Middle frontal gyrus (tissue), 1 donor: ENCODE measurements at regions not wholly inside any gene's neighbourhood (a gene's known extent, or its start where the extent isn't known, plus 50 kb on each side); places are given as distances from the start of the nearest gene placed in this dataset.

Experiments used
- DNase-seq: peaks from one replicate; pipeline ENCODE4 v3.0.0-alpha.2; 2015; ENCODE audit warnings: low spot score; ENCODE audit errors: extremely low spot score

GRCh38 chr14:42172304-42172703 lies 565.6 kb downstream of the LRFN5 start:
- DNase-seq, result no peak

DNA sequence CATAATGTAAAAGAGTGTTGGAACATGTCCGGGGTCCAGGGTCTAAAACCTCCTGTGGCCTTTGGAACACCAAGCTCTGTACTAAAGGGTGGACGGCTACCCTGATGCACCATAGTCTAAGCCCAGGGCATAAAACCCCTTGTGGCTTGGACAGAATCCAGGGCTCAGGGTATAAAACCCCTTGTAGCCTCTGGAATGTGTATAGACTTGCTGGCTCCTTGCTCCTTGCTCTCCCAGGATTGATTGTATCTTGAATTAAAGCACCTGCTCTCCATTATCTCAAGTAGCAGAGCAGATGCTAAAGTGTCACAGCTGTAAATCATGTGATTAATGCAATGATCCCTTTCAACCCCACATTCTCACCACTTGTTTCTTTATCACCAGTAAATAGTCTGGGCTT lies 556.5 kb downstream of the LRFN5 start:
- DNase-seq, result no peak

DNA sequence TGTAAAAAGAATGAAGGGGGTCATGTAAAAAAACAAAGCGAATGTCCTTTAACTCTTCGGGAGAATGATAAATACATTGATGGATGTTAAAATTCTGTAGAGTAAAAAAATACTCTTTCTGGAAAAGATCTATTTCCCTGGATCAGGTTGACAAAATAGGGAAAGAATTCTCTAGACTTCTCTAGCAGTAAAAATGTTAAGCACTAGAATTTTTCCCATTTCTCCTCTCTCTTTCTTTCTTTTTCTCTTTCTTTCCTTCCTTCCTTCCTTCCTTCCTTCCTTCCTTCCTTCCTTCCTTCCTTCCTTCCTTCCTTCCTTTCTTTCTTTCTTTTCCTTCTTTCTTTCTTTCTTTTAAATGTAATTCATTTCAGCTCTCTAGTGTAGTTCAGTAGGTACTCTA lies 552.5 kb downstream of the LRFN5 start:
- no peak for DNase-seq

GRCh38 chr14:42149609-42150261 lies 543.1 kb downstream of the LRFN5 start:
- no peak for DNase-seq

GRCh38 chr14:42145766-42146165 lies 539.1 kb downstream of the LRFN5 start:
- no peak for DNase-seq

- DNase-seq, result no peak
Observed at GRCh38 chr14:42143114-42143513, 536.4 kb downstream of the LRFN5 start.

GRCh38 chr14:42141328-42141727 lies 534.7 kb downstream of the LRFN5 start:
- no peak for DNase-seq

DNA sequence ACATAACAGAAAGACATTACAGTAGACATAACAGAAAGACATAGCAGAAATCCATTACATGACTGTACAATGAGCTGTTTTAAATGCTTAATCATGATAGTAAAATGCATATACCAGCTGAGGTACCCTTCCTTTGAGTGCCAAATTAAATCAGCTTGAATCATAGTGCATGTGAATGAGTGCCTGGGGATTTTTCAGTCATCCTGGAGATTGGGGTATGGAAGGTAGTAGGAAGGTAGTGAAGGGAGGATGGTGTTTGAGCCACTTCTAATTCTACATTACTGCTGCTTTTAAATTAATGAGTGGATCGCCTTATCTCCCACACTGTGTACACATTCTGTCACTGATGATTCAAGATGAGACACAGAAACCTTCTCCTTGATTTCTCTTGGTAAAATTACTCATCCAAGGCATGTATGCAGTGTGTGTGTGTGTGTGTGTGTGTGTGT lies 534.2 kb downstream of the LRFN5 start:
- no peak for DNase-seq

DNA sequence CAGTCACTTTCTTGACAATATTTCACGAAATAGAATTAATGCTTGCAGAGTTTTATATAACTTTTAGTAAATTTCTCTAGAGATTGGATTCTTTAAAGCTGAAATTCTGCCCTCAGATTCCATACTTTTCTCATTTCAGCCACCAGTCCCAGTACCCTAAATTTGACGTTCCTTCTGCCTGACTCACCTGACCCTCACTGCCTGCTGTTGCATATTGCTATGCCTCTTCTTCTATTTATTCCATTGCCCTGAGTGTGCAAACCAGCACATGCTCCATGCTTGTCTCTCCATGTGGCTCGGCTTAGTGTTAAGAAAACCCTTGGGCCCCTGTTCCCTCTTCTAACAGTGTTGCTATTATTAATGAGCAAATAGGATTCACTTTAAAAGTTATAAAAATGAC lies 533.3 kb downstream of the LRFN5 start:
- no peak for DNase-seq

DNA sequence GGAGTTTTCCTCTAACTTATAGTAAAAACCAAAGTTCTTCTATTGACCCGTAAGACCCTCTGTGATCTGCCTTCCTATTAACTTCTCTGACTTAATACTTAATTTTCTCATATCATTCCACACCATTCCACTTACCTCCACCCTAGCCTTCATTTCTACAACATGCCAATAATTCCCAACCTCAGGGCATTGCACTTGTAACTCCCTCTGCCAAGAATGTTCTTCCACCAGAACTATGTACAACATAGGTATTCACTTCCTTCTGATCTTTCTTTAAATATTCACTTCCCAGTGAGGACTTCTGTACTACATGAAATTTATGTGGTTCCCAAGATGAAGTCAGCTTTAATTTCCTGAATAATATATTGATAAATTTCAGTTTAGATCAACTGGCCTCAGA lies 531.7 kb downstream of the LRFN5 start:
- no peak for DNase-seq

DNA sequence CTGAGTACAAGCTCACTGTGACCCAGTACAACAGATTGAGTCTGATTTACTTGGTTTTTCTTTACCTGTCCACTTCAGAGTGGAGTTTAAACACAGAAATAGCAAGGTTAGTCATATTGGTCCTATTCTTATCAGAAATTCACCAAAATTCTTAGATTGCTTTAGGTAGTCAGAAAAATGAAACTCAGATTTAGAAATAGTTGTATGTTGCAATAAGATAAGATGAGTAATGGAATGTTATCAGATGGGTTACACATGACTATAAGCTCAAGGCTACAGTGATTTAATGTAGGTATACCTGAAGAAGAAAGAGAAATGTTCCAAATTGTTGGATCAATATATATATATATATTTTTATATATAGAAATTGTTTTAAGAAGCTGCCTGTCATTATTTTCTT lies 524.1 kb downstream of the LRFN5 start:
- no peak for DNase-seq

GRCh38 chr14:42123526-42123925 lies 516.9 kb downstream of the LRFN5 start:
- DNase-seq, result no peak

- no peak for DNase-seq
Observed at GRCh38 chr14:42113358-42114069, 506.8 kb downstream of the LRFN5 start.

- no peak for DNase-seq
Observed at GRCh38 chr14:42112108-42112507, 505.4 kb downstream of the LRFN5 start.

GRCh38 chr14:42111355-42111754 lies 504.7 kb downstream of the LRFN5 start:
- no peak for DNase-seq

- no peak for DNase-seq
Observed at GRCh38 chr14:42110167-42110566, 503.5 kb downstream of the LRFN5 start.

DNA sequence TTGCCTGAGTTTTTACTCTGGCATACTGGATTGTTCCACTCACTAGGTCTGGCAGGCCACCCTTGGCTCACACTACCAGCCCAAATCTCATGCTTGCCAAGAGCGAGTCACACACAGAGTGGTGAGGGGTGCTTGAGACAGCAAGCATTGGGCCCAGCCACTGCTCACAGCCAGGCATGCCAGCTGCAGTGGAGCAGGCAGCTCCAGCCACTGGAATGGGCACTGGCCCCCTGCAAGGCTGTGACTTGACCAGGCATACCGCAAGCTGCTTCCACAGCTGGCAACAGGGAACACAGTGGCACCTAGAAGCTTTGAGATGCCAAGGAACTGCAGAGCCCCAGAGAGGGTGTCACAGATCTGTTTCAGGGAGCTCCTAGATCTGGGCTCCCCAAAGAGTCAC lies 488.5 kb downstream of the LRFN5 start:
- no peak for DNase-seq

GRCh38 chr14:42090122-42090521 lies 483.4 kb downstream of the LRFN5 start:
- DNase-seq, result no peak

DNA sequence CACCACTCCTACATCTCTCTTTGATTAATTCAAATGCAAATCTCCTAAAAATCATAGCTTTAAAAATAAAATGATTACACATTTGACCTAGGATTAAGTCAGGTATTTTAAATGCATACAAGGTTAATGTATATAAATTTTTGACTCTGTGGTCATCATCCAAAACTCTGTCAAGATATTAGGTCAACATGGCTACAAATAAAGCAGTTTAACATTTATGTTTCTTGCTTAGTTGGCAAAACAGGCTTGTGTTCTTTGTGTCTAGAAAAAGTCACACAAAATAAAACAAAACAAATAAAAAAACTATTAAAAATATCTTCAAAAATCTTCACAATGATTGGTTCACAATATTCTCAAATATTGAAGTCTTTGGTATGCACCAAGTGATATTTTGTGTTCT lies 473.2 kb downstream of the LRFN5 start:
- DNase-seq, result no peak

GRCh38 chr14:42078345-42078744 lies 471.7 kb downstream of the LRFN5 start:
- DNase-seq, result no peak

GRCh38 chr14:42070031-42070430 lies 463.4 kb downstream of the LRFN5 start:
- no peak for DNase-seq

DNA sequence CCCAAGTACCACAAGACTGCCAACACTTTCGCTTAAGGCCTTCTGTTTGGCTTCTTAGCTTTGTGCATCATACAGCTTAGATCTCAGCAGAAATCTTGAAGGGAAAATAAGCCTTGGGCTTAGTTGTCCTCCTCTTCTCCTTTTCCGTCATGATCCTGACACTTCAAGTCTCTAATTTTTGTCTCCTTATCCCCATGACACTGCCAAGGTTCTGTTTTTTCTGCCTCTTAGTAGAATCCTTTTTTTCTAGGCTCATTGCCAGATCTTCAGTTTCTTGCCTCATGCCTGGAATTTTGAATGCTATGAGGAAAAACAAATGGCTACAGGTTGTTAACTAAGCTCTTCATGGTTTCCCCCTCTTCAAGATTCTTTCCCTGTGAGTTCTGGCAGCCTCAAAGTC lies 450.4 kb downstream of the LRFN5 start:
- DNase-seq, result peak; percentile 23

DNA sequence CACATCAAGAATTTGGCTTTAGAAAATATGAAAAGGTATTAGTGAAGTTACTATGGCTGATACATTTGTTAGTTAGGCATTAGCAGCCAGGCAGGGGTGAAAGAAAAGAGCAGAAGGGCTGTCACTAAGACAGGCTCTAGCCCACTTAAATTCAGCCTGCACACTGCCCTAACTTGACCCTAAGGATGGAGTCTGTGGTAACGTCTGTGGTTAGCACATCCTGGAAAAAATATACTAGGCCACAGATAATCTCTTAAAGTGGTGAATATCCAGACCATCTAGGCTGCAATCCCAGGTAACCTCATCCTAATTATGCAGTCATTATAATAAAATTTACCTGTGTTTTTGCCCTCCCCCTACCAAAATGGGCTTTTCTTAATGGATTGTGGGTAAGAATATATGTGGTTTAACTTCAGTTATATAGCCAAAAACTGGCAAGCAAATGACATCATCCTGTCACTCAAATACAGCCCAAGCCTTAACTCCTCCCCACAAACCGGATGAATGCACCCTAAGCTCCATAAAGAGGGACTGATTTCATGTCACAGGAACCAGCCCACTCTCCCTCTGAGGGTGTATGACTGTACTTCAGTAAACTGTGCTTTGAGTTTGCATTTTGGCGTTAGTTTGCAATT lies 440.9 kb downstream of the LRFN5 start:
- DNase-seq, result no peak
